Ascending aorta (tissue), 2 donors: ENCODE measurements at regions not wholly inside any gene's neighbourhood (a gene's known extent, or its start where the extent isn't known, plus 50 kb on each side); places are given as distances from the start of the nearest gene placed in this dataset.
A peak's percentile ranks its signal among the peaks of the same experiment; 100 is the strongest.
"Not testable (repeated sequence)": the region's sequence is repeated elsewhere in the genome, so short reads cannot be mapped to it uniquely, and the experiment has no call there.

Experiments used
- DNase-seq, 2 donors: peaks; one replicate each; pipeline ENCODE4 v3.0.0-alpha.2; 2019; ENCODE audit warnings: low spot score in 2 of 2
- H3K27ac ChIP-seq, 2 donors: fragments of 200-600 bp; sonication (generic); one replicate each; pipeline ENCODE4 v1.5.1; 2016 to 2017; ENCODE audit warnings: mild to moderate bottlenecking in 1 of 2
- H3K27me3 ChIP-seq: fragments of 200-600 bp; sonication (generic); one replicate; pipeline ENCODE4 v1.5.1; 2017
- H3K36me3 ChIP-seq, 2 donors: fragments of 200-600 bp; sonication (generic); one replicate each; pipeline ENCODE4 v1.5.1; 2016
- H3K4me1 ChIP-seq, 2 donors: fragments of 200-600 bp; sonication (generic); one replicate each; pipeline ENCODE4 v1.5.1; 2016 to 2017; ENCODE audit warnings: mild to moderate bottlenecking in 1 of 2
- H3K4me3 ChIP-seq, 2 donors: fragments of 200-600 bp; sonication (generic); one replicate each; pipeline ENCODE4 v1.5.1; 2016 to 2017; ENCODE audit warnings: mild to moderate bottlenecking in 1 of 2
- H3K9me3 ChIP-seq, 2 donors: fragments of 200-600 bp; sonication (generic); one replicate each; pipeline ENCODE4 v1.5.1; 2016
- CTCF ChIP-seq, 3 experiments: fragments of 200-600 bp in 2 of 3; fragments of 450-650 bp in 1 of 3; sonication (generic) in 2 of 3; IDR thresholded peaks; one replicate each; pipeline ENCODE4 v1.5.1; 2016 to 2019; ENCODE audit warnings: antibody characterized with exemption in 3 of 3, mild to moderate bottlenecking in 1 of 3, moderate library complexity in 1 of 3
- intact Hi-C: fragments of 100-400 bp; cut with DNase I; formaldehyde crosslinking; loops from one replicate; pipeline ENCODE4 v1.15.1; 2023

DNA sequence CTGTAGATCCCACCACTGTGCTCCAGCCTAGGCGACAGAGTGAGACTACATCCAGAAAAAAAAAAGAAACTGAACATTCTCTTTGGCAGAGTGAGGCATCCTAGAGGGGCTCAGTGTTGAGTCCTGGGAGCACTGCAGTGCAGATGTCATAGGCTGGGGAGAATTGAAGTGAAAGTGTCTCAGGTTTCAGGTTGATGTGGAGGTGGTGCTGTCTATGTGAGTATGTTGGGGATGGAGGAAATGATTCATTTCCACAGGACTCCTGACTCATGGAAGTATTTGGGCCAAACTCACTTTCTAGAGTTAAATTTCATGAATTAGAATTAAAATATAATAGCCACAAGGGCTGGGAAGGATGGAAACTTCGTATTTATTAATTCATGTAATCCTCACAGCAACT lies 134.4 kb upstream of the TSC22D1 start:
- Histone ChIP-seq H3K27ac (peak overlapping the region; percentile 74 to 88), H3K9me3 (peaks cover 0 to 6% of the 10 kb centered on the region in 2 donors), H3K4me1 (peaks cover 0 to 50% of the 10 kb centered on the region in 2 donors), H3K27me3 (no peaks in the 10 kb centered on the region), H3K4me3 (no peak overlapping the region), H3K36me3 (no peaks in the 10 kb centered on the region)
- no peak for DNase-seq
- TF ChIP-seq CTCF (IDR thresholded peaks at IDR 0.05): no peak
- intact Hi-C loops: loop anchor here (5.0 to 10.0 kb wide), 4 partner anchors 43 to 254 kb away; partner anchors contain the start of gene TSC22D1

DNA sequence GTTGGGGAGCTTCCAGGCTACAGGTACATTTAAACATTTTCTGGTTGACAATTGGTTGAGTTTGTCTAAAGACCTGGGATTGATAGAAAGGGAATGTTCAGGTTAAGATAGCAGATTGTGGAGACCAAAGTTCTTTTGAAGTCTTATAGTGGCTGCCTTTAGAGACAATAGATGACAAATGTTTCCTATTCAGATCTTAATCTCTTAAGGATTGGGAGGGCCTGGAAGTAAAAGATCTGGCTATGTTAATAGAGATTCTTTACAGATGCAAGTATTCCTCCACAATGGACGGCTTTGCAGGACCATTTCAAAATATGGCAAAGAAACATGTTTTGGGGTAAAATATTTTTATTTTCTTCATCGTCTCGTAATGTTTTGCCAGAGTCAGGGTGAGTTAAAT lies 128.7 kb upstream of the TSC22D1 start:
- H3K4me3 ChIP-seq, H3K9me3 ChIP-seq, H3K36me3 ChIP-seq, DNase-seq, H3K27me3 ChIP-seq, intact Hi-C loops, H3K27ac ChIP-seq, H3K4me1 ChIP-seq: not testable (repeated sequence)

DNA sequence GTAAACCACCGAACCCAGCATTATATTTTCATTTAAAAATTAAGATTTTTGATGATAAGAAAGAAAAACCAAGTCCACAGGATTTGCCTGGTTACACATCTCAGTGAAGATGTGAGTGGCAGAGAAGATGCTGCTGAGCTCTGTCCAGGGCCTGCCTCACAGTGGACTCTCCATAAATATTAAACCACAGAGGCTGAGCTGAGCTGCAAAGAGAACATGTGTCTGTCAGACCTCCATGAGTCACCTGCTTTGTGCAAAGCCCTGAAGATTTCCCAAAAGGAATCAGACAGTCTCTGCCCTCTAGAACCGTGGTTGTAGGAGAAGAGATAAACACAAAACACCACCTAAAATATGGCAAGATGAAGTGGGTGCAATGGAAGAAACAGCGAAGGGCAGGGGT lies 127.2 kb upstream of the TSC22D1 start:
- no peak for DNase-seq
- Histone ChIP-seq H3K9me3 (peaks cover 0 to 6% of the 10 kb centered on the region in 2 donors), H3K27me3 (no peaks in the 10 kb centered on the region), H3K36me3 (no peaks in the 10 kb centered on the region), H3K27ac (no peak overlapping the region), H3K4me1 (peaks cover 0 to 8% of the 10 kb centered on the region in 2 donors), H3K4me3 (no peak overlapping the region)
- TF ChIP-seq CTCF (IDR thresholded peaks at IDR 0.05): no peak
- intact Hi-C loops: no loop called here

DNA sequence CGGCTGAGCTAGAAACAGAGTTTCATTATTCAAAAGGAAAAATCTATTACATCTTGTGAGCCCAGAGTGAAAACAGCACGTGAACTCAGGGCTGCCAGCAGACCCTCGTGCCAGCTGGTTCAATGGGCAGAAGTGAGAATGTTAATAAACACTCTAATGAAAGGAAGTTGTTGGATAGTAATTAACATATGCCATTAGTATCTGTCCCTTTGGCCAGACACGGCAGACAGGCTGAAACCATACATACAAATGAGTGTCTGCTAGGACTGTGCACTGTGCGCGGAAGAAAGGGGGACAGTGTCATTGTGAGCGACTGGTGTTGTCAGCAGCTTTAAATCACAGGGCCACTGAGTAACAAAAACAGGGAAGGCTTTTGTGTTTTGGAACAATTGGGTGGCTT lies 121.9 kb upstream of the TSC22D1 start:
- no peak overlapping the region for H3K4me3 ChIP-seq
- intact Hi-C loops: no loop called here
- no peaks in the 10 kb centered on the region for H3K4me1 ChIP-seq
- no peaks in the 10 kb centered on the region for H3K27me3 ChIP-seq
- no peak for TF ChIP-seq CTCF (IDR thresholded peaks at IDR 0.05)
- H3K36me3 ChIP-seq: no peaks in the 10 kb centered on the region
- no peak overlapping the region for H3K27ac ChIP-seq
- H3K9me3 ChIP-seq: no peaks in the 10 kb centered on the region
- DNase-seq: no peak

- H3K36me3 ChIP-seq: no peaks in the 10 kb centered on the region
- H3K4me3 ChIP-seq: no peak overlapping the region
- no peak for TF ChIP-seq CTCF (IDR thresholded peaks at IDR 0.05)
- no peak overlapping the region for H3K27ac ChIP-seq
- DNase-seq: no peak
- H3K9me3 ChIP-seq: no peaks in the 10 kb centered on the region
- H3K4me1 ChIP-seq: no peaks in the 10 kb centered on the region
- no peaks in the 10 kb centered on the region for H3K27me3 ChIP-seq
- intact Hi-C loops: no loop called here
Measured at GRCh38 chr13:44697058-44697457, 120.9 kb upstream of the TSC22D1 start.

GRCh38 chr13:44695520-44695919 lies 119.4 kb upstream of the TSC22D1 start:
- intact Hi-C loops: no loop called here
- Histone ChIP-seq H3K4me1 (peaks cover 0 to 2% of the 10 kb centered on the region in 2 donors), H3K9me3 (no peaks in the 10 kb centered on the region), H3K4me3 (no peak overlapping the region), H3K27ac (no peak overlapping the region), H3K27me3 (no peaks in the 10 kb centered on the region), H3K36me3 (no peaks in the 10 kb centered on the region)
- DNase-seq: no peak
- TF ChIP-seq CTCF (IDR thresholded peaks at IDR 0.05): no peak
